ENCODE measurements at regions not wholly inside any gene's neighbourhood (a gene's known extent, or its start where the extent isn't known, plus 50 kb on each side); places are given as distances from the start of the nearest gene placed in this dataset.

GRCh38 chr15:70493376-70493775 lies 270.0 kb downstream of the UACA start:
- no peak for DNase-seq

- peak in 10 of 56 donors; percentile 6 to 45 (median 16) for DNase-seq
Measured at GRCh38 chr15:70492240-70493177, 270.8 kb downstream of the UACA start.

GRCh38 chr15:70491641-70492040 lies 271.7 kb downstream of the UACA start:
- DNase-seq = no peak

- DNase-seq = no peak
Measured at GRCh38 chr15:70491201-70491621, 272.1 kb downstream of the UACA start.

- no peak for DNase-seq
Measured at GRCh38 chr15:70490838-70491155, 272.6 kb downstream of the UACA start.

GRCh38 chr15:70490148-70490837 lies 273.1 kb downstream of the UACA start:
- no peak for DNase-seq

- no peak for DNase-seq
Measured at GRCh38 chr15:70488941-70489848, 274.2 kb downstream of the UACA start.

- DNase-seq = peak in 45 of 56 donors; percentile 10 to 75 (median 34)
Measured at GRCh38 chr15:70488002-70488605, 275.3 kb downstream of the UACA start.

- DNase-seq = no peak
Measured at GRCh38 chr15:70487387-70487740, 276.0 kb downstream of the UACA start.

GRCh38 chr15:70486451-70487386 lies 276.6 kb downstream of the UACA start:
- peak in 4 of 56 donors; percentile 7 to 41 (median 14) for DNase-seq

- no peak for DNase-seq
Measured at GRCh38 chr15:70486012-70486411, 277.3 kb downstream of the UACA start.

GRCh38 chr15:70484993-70485392 lies 278.4 kb downstream of the UACA start:
- DNase-seq = no peak

GRCh38 chr15:70483513-70483912 lies 279.8 kb downstream of the UACA start:
- no peak for DNase-seq

- peak in 1 of 56 donors; percentile 5 for DNase-seq
Measured at GRCh38 chr15:70480196-70480856, 283.0 kb downstream of the UACA start.

GRCh38 chr15:70479785-70480184 lies 283.6 kb downstream of the UACA start:
- DNase-seq = no peak

GRCh38 chr15:70479056-70479455 lies 284.3 kb downstream of the UACA start:
- DNase-seq = no peak

- DNase-seq = peak in 12 of 56 donors; percentile 7 to 51 (median 16)
Measured at GRCh38 chr15:70478251-70478990, 284.9 kb downstream of the UACA start.

- DNase-seq = no peak
Measured at GRCh38 chr15:70477750-70478250, 285.6 kb downstream of the UACA start.

All from nucleus accumbens (tissue), 56 donors.